Bronchial epithelial cell (primary cell): ENCODE measurements at regions not wholly inside any gene's neighbourhood (a gene's known extent, or its start where the extent isn't known, plus 50 kb on each side); places are given as distances from the start of the nearest gene placed in this dataset.

Experiments
- DNase-seq: peaks from one replicate; pipeline ENCODE4 v3.0.0-alpha.2; 2010; ENCODE audit warnings: low read depth
- FAIRE-seq: peaks from 2 replicates; lab custom pipeline; 2011; peaks lifted over from hg19 to GRCh38; lab: Jason Lieb, UNC
- H3K27me3 ChIP-seq: 2 replicates; pipeline ENCODE4 v1.5.1; 2011; ENCODE audit warnings: low read length; ENCODE audit not compliant: control insufficient read depth, insufficient read depth
- H3K36me3 ChIP-seq: 2 replicates; pipeline ENCODE4 v1.5.1; 2011; ENCODE audit warnings: low read length; ENCODE audit not compliant: control insufficient read depth, insufficient read depth
- H3K4me3 ChIP-seq: 2 replicates; pipeline ENCODE4 v1.5.1; 2011; ENCODE audit warnings: mild to moderate bottlenecking, low read depth, low read length, control low read depth
- CTCF ChIP-seq: IDR thresholded peaks from 2 replicates; pipeline ENCODE4 v1.5.1; 2011; ENCODE audit warnings: mild to moderate bottlenecking, moderate library complexity, low read length, control low read depth, inconsistent platforms; ENCODE audit not compliant: insufficient read depth, severe bottlenecking

GRCh38 chr1:76793594-76793993 lies 73.7 kb upstream of the ST6GALNAC5 start:
- no peak for FAIRE-seq

GRCh38 chr1:76799700-76800099 lies 67.6 kb upstream of the ST6GALNAC5 start:
- TF ChIP-seq CTCF = no peak
- H3K4me3 ChIP-seq = no peak overlapping the region
- no peaks in the 10 kb centered on the region for H3K36me3 ChIP-seq
- FAIRE-seq (no peak), DNase-seq (no peak)
- H3K27me3 ChIP-seq = no peaks in the 10 kb centered on the region

More at GRCh38 chr1:76793594-76793993, 73.7 kb upstream of the ST6GALNAC5 start:
- Histone ChIP-seq H3K36me3 (no peaks in the 10 kb centered on the region), H3K4me3 (no peak overlapping the region), H3K27me3 (no peaks in the 10 kb centered on the region)
- TF ChIP-seq CTCF = no peak
- no peak for DNase-seq

DNA sequence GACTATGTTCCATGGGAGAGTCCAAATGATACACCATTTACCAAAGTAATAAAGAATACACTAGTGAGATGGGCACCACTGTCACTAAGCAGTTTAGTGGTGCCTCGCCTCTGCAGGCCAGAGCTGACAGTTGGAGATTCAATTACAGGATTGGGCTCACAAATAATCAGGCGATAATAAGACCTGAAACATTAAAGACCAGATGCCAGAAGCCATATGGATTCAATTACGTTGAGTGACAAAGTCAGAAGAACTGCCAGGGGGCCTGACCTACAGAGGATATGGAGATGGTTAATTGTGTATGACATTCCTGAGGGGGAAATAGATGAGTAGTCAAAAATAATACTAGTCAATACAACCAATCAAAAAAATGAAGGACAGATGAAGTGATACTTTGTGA lies 65.2 kb upstream of the ST6GALNAC5 start:
- H3K4me3 ChIP-seq = no peak overlapping the region
- H3K27me3 ChIP-seq = no peaks in the 10 kb centered on the region
- no peaks in the 10 kb centered on the region for H3K36me3 ChIP-seq
- DNase-seq (no peak), FAIRE-seq (no peak)
- TF ChIP-seq CTCF = no peak

GRCh38 chr1:76807543-76808260 lies 59.6 kb upstream of the ST6GALNAC5 start:
- FAIRE-seq = no peak
- Histone ChIP-seq H3K4me3 (no peak overlapping the region), H3K36me3 (no peaks in the 10 kb centered on the region), H3K27me3 (no peaks in the 10 kb centered on the region)
- TF ChIP-seq CTCF = no peak
- no peak for DNase-seq
